HepG2 (cell line): ENCODE measurements at regions not wholly inside any gene's neighbourhood (a gene's known extent, or its start where the extent isn't known, plus 50 kb on each side); places are given as distances from the start of the nearest gene placed in this dataset.

ENCODE experiments used
- ATAC-seq: fragments of 200-7000 bp; cut with Tn5 transposase; 3 replicates; pipeline ENCODE4 v1.9.1; 2020; ENCODE audit warnings: mild to moderate bottlenecking, moderate library complexity
- BruUV-seq: library from RNA; stranded (reverse); fragments of 400-500 nt; replicated peaks from 2 replicates; lab custom pipeline; 2021; lab: Mats Ljungman, UMichigan
- CTCF ChIA-PET: fragments of 300-600 bp; formaldehyde crosslinking; extraction: SDS; loops from one replicate; lab custom pipeline; 2021; ENCODE audit warnings: low total read pairs, inconsistent platforms, low intra/inter-chr PET ratio; lab: Yijun Ruan, JAX
- POLR2A ChIA-PET: fragments of 350-600 bp; sonication (Branson Sonifier 250); formaldehyde crosslinking; loops from one replicate; lab custom pipeline; 2020; ENCODE audit warnings: antibody characterized with exemption, inconsistent platforms; lab: Yijun Ruan, JAX
- DNase-seq: peaks from one replicate; pipeline ENCODE4 v3.0.0-alpha.2; 2015; ENCODE audit warnings: low spot score
- FAIRE-seq: peaks from 3 replicates; lab custom pipeline; 2011; peaks lifted over from hg19 to GRCh38; lab: Jason Lieb, UNC
- H2AFZ ChIP-seq: one replicate; pipeline ENCODE4 v1.6.1; 2011; ENCODE audit warnings: low read length, inconsistent platforms
- H3K27ac ChIP-seq: fragments of 300-600 bp; 3 replicates; pipeline ENCODE4 v1.8.0; 2011; ENCODE audit warnings: mixed run types, mild to moderate bottlenecking, mixed read lengths, low read length, inconsistent platforms; ENCODE audit not compliant: insufficient read depth; ENCODE audit errors: extremely low read length
- H3K27me3 ChIP-seq, 2 experiments: fragments of 200-600 bp in 1 of 2; 2 replicates in 1 of 2; 3 replicates in 1 of 2; pipeline versions ENCODE4 v1.6.0 to v1.8.0; 2011; ENCODE audit warnings: low read length in 2 of 2, mild to moderate bottlenecking in 2 of 2, moderate library complexity in 2 of 2, inconsistent platforms in 1 of 2; ENCODE audit not compliant: insufficient read depth in 2 of 2, control insufficient read depth in 1 of 2
- H3K36me3 ChIP-seq, 2 experiments: fragments of 200-600 bp in 1 of 2; replicated peaks in 1 of 2; 2 replicates in 1 of 2; 3 replicates in 1 of 2; pipeline versions ENCODE4 v1.5.1 to v1.8.0; 2011; ENCODE audit warnings: low read length in 2 of 2, inconsistent platforms in 1 of 2; ENCODE audit not compliant: insufficient read depth in 2 of 2, control insufficient read depth in 1 of 2
- H3K4me1 ChIP-seq: 2 replicates; pipeline ENCODE4 v1.5.1; 2012; ENCODE audit warnings: low read length, inconsistent platforms; ENCODE audit not compliant: insufficient read depth
- H3K4me2 ChIP-seq: 2 replicates; pipeline ENCODE4 v1.6.0; 2011; ENCODE audit warnings: low read depth, low read length, inconsistent platforms
- H3K4me3 ChIP-seq, 3 experiments: fragments of 200-600 bp in 1 of 3; sonication (generic), shearing (Covaris generic) in 1 of 3; replicated peaks in 1 of 3; 2 replicates each; pipeline ENCODE4 v1.5.1; 2011 to 2016; ENCODE audit warnings: low read length in 3 of 3, inconsistent platforms in 2 of 3, low read depth in 2 of 3, mild to moderate bottlenecking in 2 of 3, control low read depth in 1 of 3, mixed read lengths in 1 of 3; ENCODE audit not compliant: insufficient read depth in 1 of 3
- H3K79me2 ChIP-seq: one replicate; pipeline ENCODE4 v1.6.1; 2011; ENCODE audit warnings: low read length, inconsistent platforms; ENCODE audit not compliant: insufficient read depth
- H3K9ac ChIP-seq: 2 replicates; pipeline ENCODE4 v1.6.0; 2011; ENCODE audit warnings: mild to moderate bottlenecking, low read depth, low read length, inconsistent platforms; ENCODE audit not compliant: insufficient read depth
- H3K9me3 ChIP-seq: 2 replicates; pipeline ENCODE4 v1.5.1; 2012; ENCODE audit warnings: mild to moderate bottlenecking, low read length
- H4K20me1 ChIP-seq: 2 replicates; pipeline ENCODE4 v1.6.0; 2011; ENCODE audit warnings: inconsistent platforms, mild to moderate bottlenecking, low read length, moderate library complexity; ENCODE audit not compliant: insufficient read depth
- BORCS8-MEF2B ChIP-seq: sonication (generic); formaldehyde crosslinking; IDR thresholded peaks from 2 replicates; pipeline ENCODE4 v1.8.0; 2022; ENCODE audit warnings: mild to moderate bottlenecking, missing genetic modification reagents
- CSRNP2 ChIP-seq: sonication (generic); formaldehyde crosslinking; conservative IDR thresholded peaks from 2 replicates; pipeline ENCODE4 v1.8.0; 2022; ENCODE audit warnings: low read depth, missing genetic modification reagents
- HCFC1 ChIP-seq: fragments of 150-350 bp; IDR thresholded peaks from 2 replicates; pipeline ENCODE4 v1.6.1; 2014; ENCODE audit warnings: low read depth, low read length
- HDAC6 ChIP-seq: fragments of 200-600 bp; sonication (generic); IDR thresholded peaks from 2 replicates; pipeline ENCODE4 v1.7.0; 2017; ENCODE audit warnings: mild to moderate bottlenecking, antibody characterized with exemption, low read length, low read depth
- NCOR1 ChIP-seq: fragments of 200-600 bp; sonication (generic); IDR thresholded peaks from 2 replicates; pipeline ENCODE4 v1.7.0; 2017; ENCODE audit warnings: antibody characterized with exemption, low read length, borderline replicate concordance
- PHF21A ChIP-seq: sonication (generic); formaldehyde crosslinking; IDR thresholded peaks from 2 replicates; pipeline ENCODE4 v1.5.0; 2020; ENCODE audit warnings: mild to moderate bottlenecking, missing genetic modification reagents
- REPIN1 ChIP-seq: sonication (generic); formaldehyde crosslinking; IDR thresholded peaks from 2 replicates; pipeline ENCODE4 v1.8.0; 2022; ENCODE audit warnings: missing genetic modification reagents, low read depth, mild to moderate bottlenecking, borderline replicate concordance
- RERE ChIP-seq: IDR thresholded peaks from 2 replicates; pipeline ENCODE4 v1.6.1; 2016; ENCODE audit warnings: low read depth, missing genetic modification reagents, missing compliant biosample characterization
- SALL1 ChIP-seq: sonication (generic); formaldehyde crosslinking; IDR thresholded peaks from 2 replicates; pipeline ENCODE4 v1.8.0; 2022; ENCODE audit warnings: mild to moderate bottlenecking, missing genetic modification reagents
- SETDB1 ChIP-seq: sonication (generic); formaldehyde crosslinking; IDR thresholded peaks from 2 replicates; pipeline ENCODE4 v1.5.1; 2020; ENCODE audit warnings: missing genetic modification reagents, mild to moderate bottlenecking, borderline replicate concordance
- SOX13 ChIP-seq, 3 experiments: fragments of 450-650 bp in 1 of 3; sonication (generic) in 1 of 3; formaldehyde crosslinking in 1 of 3; IDR thresholded peaks in 2 of 3; conservative IDR thresholded peaks in 1 of 3; 2 replicates each; pipeline versions ENCODE4 v1.5.0 to v1.6.1; 2016 to 2020; ENCODE audit warnings: antibody characterized with exemption in 1 of 3, mild to moderate bottlenecking in 1 of 3, missing compliant biosample characterization in 1 of 3, missing genetic modification reagents in 1 of 3, moderate library complexity in 1 of 3
- ZNF629 ChIP-seq: sonication (generic); formaldehyde crosslinking; conservative IDR thresholded peaks from 2 replicates; pipeline ENCODE4 v1.5.0; 2020; ENCODE audit warnings: missing genetic modification reagents
- WGBS: methylation state at CpG from one replicate; pipeline ENCODE4 v1.1.6; 2017; ENCODE audit warnings: low lambda C conversion rate; 5-methylcytosine and 5-hydroxymethylcytosine counted together
- in situ Hi-C: cut with HindIII; loops from 2 replicates; pipeline ENCODE4 v1.10.0; 2017; ENCODE audit warnings: low pct_unique_long_range_greater_than_20kb; ENCODE audit not compliant: extremely low pct_ligation_motif_present
- intact Hi-C: fragments of 100-400 bp; cut with micrococcal nuclease; formaldehyde crosslinking; loops from one replicate; pipeline ENCODE4 v1.10.0; 2022; ENCODE audit not compliant: unreplicated experiment

- 3% methylated on average over 3 of the region's 3 CpGs for WGBS
- DNase-seq (no peak), ATAC-seq (no peak), FAIRE-seq (no peak)
- no peak overlapping the region for H3K9ac ChIP-seq
- BruUV-seq, result no TSS peak
- CTCF ChIA-PET, result no interaction called here
- in situ Hi-C loops, result no loop called here
- no peak overlapping the region for H2AFZ ChIP-seq
- intact Hi-C loops, result no loop called here
- H3K4me3 ChIP-seq, result no peak overlapping the region
- TF ChIP-seq SETDB1 (CRISPR knock-in tag) (no peak), BORCS8-MEF2B (no peak), REPIN1 (CRISPR knock-in tag) (no peak)
- POLR2A ChIA-PET, result no interaction called here
- H3K4me2 ChIP-seq, result no peak overlapping the region
- H3K27ac ChIP-seq, result no peak overlapping the region
- H4K20me1 ChIP-seq, result no peaks in the 10 kb centered on the region
- H3K4me1 ChIP-seq, result no peaks in the 10 kb centered on the region
- no peaks in the 10 kb centered on the region for H3K9me3 ChIP-seq
- H3K27me3 ChIP-seq, result no peaks in the 10 kb centered on the region
- no peaks in the 10 kb centered on the region for H3K79me2 ChIP-seq
- no peaks in the 10 kb centered on the region for H3K36me3 ChIP-seq
Observed at GRCh38 chr13:73477441-73477840, 418.6 kb downstream of the KLF5 start.

- H4K20me1 ChIP-seq, result no peaks in the 10 kb centered on the region
- DNase-seq, result no peak
- in situ Hi-C loops, result no loop called here
- FAIRE-seq, result no peak
- no peak overlapping the region for H3K9ac ChIP-seq
- H3K4me2 ChIP-seq, result no peak overlapping the region
- H3K4me3 ChIP-seq, result no peak overlapping the region
- ChIA-PET CTCF (no interaction called here), POLR2A (no interaction called here)
- no peak overlapping the region for H3K27ac ChIP-seq
- ATAC-seq, result no peak
- no peaks in the 10 kb centered on the region for H3K36me3 ChIP-seq
- no peaks in the 10 kb centered on the region for H3K27me3 ChIP-seq
- BruUV-seq, result no TSS peak
- WGBS, result 0% methylated on average over 2 of the region's 2 CpGs
- intact Hi-C loops, result no loop called here
- H3K4me1 ChIP-seq, result no peaks in the 10 kb centered on the region
- H2AFZ ChIP-seq, result no peak overlapping the region
- no peaks in the 10 kb centered on the region for H3K79me2 ChIP-seq
- no peaks in the 10 kb centered on the region for H3K9me3 ChIP-seq
- no peak for TF ChIP-seq SALL1
- no peak for TF ChIP-seq HDAC6
- no peak for TF ChIP-seq CSRNP2 (CRISPR knock-in tag)
- no peak for TF ChIP-seq RERE
- TF ChIP-seq NCOR1, result no peak
- TF ChIP-seq PHF21A (CRISPR knock-in tag), result no peak
- TF ChIP-seq HCFC1, result no peak
- no peak for TF ChIP-seq ZNF629
- no peak for TF ChIP-seq SOX13 (IDR thresholded peaks at IDR 0.05)
- TF ChIP-seq SOX13 (CRISPR knock-in tag; conservative IDR thresholded peaks at IDR 0.05 in 1 of 2, IDR thresholded peaks at IDR 0.05 in 1 of 2), result no peak
Observed at GRCh38 chr13:73473016-73473415, 414.2 kb downstream of the KLF5 start.
